Bone marrow (tissue), 2 donors: ENCODE measurements at regions not wholly inside any gene's neighbourhood (a gene's known extent, or its start where the extent isn't known, plus 50 kb on each side); places are given as distances from the start of the nearest gene placed in this dataset.

Experiments used
- DNase-seq, 2 donors: peaks; one replicate each; lab custom pipeline; 2025; lab: John Stamatoyannopoulos, UW

DNA sequence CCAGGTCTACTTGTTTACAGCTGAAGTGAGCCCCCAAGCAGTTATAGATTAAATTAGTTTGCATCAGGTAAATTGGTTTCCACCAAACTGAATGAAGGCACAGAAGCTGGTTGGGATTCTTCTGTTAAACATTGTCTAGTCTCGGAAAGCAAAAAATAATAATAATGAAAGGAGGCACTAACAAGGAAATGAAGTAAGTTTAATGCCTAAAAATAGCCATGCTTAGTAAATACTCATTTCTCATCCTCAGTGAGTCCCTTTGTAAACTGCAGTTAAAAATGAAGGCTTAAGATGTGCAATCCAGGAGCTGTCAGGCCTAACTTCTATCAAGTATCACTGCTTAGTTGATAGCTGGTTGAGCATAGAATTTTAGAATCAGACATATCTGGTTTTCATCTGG lies 113.5 kb downstream of the BTG1 start:
- DNase-seq, result no peak

DNA sequence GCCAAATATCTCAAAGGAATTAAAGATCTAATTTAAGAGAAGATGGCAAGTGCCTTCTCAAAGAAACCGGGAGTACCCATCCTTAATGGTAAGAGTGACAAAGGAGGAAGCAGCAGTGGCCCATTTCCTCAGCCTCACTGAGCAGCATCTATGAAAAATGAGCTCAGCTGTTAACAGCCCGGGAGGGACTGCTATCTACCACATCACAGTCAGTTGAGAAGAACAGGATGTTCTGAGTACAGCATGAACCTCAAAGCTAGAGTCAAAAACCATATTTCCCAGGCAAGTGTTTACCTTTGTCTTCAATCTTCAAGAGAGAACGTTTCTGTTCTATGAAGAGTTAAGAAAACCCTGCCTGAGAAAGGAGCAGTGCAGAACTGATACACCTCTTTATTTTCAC lies 115.0 kb downstream of the BTG1 start:
- peak in 1 of 2 donors; percentile 72 for DNase-seq

DNA sequence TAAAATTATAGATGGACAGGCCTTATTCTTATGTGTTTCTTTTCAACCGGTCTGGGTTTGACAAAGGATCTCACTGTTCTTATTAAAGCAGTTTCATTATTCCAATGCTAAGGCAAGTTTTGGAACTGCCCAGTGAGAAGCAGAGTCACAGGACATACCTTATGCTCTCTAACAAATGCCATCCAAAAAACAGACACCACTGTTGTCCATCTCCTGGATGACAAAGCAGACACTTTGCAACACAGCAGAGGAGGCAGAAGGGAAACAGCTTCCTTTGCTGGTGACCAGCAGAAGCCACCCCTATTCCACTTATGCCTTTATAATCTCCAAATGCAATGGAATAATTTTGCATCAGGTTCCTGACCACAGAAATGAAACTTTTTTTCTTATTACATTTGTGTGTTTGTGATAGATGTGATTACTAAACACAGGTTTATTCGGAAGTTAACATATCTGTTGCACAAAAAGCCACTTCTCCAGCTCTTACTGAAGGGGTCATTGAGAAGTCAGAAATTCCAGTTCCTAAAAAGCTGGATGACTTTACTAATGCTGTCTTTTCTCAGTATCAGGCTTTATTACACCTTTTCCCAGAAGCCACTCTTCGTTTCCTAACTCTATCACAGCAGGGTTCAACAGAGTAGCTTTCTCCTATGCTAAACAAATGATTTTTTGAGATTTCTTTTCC lies 115.6 kb downstream of the BTG1 start:
- DNase-seq, result no peak

DNA sequence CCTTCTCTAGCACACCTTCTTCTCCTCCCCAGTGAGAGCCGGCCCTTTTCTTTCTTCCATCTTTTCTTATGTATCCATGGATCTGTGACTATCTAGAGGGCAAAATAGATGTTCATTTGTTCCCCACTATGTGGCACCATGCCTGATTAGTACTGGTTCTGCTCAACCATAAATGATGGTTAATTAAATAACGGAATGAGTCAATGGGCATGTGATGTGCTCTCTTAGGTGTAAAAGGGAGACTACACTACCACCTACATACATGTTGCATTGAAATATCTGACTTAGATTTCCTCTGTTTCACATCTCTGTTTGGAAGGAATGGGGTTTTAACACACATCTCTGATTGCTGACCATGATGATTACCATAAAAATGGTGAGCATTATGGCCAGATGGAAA lies 116.5 kb downstream of the BTG1 start:
- DNase-seq, result no peak

DNA sequence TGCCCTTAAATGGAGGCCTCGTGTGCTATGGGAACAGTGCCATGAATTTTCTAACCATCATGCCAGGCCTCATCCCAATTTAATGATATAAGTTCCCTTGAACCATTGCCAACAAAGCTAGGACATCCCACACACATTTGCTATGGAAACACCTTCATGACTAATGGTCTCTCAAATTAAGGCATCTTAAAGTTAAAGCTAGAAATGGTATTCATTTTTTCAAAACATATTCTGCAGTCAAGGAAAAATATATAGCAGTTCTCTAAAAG lies 117.3 kb downstream of the BTG1 start:
- no peak for DNase-seq

DNA sequence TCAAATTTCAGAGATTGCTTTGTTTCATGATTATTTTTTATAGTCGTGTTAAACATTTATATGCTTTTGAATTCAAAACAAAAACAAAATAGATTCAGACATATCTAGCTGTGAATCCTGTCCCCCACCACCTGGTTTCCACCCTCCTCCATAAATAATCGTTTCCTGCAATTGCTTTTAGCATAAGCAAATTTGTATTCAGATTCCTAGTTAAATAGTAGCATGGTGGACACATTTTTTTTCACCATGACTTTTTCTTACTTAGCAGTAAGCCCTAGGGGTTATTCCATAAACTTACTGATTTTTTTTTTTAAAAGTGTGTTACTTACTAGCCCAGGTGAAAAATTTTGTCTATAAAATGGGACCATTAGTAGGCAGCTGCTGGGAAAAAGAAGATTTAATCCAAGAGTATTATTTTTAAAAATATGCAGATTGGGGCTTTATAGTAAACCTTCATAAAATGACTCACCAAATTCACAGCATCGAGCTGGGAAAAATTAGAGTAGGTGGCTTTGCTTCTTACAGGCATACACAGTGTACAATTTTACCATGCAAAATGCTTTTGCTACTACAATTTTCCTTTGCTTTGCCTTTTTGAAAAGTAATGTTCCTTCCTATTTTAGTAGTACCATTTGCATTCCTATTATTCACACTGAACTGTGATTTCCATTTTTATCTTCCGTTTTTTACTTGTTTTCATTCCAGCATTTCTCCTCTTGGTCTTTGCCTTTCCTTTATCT lies 117.8 kb downstream of the BTG1 start:
- no peak for DNase-seq

DNA sequence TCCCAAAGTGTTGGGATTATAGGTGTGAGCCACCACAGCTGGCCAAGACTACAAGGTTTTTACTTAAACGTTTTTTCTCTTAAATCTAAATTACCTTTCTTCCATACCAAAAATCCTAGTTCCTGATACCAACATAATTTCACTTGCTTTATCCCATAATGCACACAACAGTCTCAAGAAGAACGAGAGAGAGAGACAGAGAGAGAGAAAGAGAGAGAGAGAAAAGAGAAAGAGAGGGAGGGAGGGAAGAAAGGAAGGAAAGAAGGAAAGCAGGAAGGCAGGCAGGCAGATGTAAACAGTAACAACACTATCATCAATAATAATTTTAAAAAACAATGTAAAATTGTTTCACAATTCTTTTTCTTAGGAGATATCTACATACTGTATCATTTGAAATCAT lies 118.4 kb downstream of the BTG1 start:
- DNase-seq, result no peak

DNA sequence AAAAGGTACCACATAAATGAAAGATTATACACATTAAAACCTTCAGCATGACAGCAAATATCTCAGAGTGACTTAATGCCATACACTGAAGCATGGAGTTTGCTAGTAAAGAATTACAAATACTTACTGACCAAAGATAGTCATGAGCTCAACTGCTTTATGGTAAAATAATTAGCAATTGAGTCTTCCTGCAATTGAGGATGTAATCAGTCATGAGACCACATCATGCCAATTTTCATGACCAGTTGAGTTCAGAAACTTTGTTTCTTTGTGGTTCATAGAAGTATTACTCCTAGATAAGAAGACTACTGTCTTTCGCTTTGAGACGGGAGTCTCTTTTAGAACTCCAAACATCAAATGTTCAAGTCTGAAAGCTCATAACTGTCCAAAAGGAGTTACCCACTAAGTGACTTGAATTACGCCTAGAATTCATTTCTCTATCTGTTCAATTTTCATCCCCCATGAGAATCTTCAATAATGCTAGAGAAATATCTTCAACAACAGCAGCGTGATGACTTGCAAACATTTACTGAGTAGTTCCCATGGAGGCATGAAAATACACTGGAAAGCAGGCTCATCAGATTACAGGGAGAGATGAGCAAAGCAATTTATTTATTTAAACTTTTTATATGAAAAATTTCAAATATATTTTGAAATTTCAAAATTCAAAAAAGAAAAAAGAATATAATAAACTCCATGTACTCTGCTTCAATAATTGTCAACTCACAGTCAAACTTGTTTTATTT lies 120.0 kb downstream of the BTG1 start:
- DNase-seq, result no peak

DNA sequence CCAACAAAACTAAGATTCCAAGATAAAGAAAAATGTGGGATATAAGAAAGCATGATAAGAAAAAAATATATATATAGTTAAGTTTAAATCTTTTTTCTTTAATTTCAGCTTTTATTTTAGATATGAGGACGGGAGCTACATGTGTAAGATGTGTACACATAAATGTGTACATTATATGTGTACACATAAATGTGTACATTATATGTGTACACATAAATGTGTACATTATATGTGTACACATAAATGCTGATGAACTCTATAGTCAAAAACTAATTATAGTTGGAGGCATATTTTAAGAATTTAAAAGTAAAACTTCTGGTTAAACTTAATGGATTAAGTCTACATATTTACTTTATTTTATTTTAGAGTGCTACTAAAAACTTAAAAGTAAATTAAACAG lies 123.6 kb downstream of the BTG1 start:
- DNase-seq, result no peak

DNA sequence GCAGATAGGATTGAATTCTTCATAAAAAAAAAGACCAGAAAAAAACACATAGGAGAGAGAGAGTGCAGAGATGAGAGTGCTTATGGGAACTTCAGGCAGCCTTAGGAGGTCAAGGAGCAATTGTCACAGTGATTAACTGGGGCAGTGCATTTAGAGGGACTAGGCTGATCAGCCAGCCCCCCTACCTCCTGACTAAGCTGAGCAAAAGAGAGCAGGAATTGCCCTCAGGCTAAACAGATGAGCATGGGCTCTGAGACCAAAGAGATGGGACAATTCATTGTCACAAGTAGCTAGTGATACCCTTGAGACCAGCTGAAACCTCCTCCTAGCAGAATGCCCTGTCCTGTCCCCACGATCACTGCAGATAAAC lies 124.0 kb downstream of the BTG1 start:
- DNase-seq, result no peak

DNA sequence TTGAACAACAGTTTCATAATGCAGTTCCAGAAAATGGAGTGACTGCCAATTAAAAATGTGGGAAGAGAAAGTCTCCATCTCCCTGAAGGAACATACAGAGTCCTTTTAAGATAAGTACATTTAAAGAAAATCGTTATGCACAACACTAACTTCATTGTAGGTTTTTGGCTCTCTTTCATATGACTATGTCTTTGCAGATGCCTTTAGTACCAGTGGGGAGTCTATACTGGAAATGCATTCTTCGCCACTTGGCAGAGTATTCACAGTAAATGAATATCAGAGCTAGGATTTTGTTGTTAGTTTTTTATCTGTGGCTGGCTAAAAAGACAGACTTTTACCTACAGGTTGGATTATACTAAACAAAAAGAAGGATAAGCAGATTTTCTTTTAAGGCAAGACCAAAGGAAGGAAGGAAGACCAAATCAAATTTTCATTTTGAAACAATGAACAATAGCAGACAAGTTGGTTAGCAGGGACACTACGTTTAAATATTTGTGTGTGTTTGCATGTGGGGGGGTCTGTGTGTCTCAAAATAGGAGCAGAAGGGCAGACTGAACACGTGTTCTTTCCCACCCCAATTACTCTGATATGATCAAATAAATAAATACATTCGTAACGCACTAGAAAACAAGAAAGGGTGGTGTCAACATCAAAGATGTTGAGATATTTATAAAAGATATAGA lies 124.5 kb downstream of the BTG1 start:
- DNase-seq, result no peak

DNA sequence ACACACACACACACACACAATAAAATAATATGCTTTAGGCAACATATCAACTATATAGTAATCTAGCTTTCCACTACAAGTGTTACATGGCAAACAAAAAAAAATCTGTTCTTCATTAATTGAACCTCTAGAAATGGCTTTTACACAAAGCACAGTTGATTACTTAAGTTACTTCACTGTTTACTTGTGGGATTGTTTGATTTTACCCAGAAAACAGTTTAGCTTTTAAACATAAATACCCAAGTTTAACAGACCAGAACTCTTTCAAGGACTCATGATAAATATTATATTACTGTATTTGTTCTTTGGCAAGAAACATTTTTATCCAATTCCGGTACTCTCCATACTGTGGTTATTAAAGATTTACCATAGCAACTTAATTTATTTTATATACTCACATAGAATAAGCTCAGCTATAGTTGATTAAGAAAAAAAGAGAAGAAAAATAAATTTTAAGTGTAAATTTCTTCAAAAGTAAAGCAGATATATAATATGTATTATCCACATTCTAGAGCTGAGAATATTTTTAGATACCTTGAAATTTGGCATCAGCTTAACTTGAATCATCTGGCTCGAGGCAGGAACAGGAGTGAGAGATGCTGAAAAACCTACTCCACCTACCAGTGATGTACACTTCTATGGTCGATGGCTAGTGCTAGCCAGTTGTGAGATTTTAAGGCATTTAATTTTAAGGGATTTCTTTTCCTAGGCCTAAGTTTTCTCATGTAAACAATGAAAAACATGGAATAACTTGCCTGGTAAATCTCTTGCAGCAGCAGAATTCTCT lies 126.0 kb downstream of the BTG1 start:
- no peak for DNase-seq

DNA sequence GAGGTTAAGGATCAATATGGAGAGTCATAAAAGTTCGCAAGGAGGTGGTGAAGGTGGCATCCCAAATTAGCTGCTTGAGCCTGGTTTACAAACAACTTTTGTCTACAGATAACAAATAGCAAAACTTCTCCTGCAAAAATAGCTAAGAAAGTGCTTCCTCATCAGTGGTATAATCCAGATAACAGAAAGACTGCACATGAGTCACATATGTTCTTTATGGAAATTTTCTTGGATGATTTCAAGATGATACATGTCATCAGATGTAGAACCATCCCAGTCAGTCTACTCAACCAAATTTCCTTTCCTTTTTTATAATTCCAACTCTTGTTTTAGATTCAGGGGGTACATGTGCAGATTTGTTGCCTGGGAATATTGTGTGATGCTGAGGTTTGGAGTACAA lies 133.0 kb downstream of the BTG1 start:
- no peak for DNase-seq

DNA sequence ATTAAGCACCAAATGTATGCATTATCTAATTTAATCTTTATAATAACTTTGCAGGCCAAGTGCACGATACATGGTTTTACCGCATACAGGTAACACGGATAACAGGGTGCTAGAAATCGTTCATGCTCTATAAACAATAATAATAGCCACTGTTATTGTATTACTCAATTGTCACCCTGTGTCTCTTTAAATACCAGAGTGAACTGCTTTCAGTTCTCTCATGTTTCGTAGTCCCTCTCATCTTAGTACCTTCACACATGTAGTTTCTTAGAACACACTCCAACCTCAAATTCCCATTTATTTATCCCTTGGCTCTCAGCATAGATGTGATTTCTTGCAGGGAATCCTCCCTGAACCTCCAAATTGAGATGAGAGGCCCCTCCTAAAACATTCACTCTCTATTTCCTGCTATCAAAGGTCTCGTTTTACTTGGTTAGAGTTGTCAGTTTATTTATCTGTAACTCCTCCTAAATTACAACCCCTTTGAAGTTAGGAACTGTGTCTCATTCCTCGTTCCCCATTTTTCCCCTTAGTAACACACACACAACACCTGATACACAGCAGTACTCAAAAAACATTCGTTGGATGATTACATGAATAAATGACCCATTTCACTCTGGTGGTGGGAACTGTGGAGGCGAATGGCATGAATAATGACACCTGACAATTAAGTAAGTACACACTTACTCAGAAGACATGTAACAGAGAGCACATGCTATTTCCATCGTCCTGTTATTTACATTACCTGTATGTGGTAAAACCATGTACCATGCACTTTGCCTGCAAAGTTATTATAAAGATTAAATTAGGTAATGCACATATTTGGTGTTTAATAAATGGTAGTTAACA lies 134.6 kb downstream of the BTG1 start:
- DNase-seq, result no peak

DNA sequence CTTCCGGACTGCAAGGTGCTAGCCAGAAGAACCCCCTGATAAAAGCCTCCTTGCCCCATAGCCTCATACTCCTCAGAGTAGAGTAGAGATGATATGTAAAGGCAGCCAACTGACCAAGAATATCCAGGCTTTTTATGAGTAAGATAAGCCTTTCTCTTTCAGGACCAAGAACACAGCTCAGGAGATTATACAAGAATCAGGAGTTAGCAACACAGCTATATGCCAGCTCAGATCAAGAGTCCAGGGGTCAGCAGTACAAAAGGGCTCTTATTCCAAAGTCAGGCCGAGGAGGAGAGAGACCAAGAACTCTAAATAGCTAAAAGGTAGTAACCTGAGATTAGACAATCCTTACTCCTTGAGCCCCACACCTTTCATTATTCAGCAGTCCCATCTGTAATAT lies 135.3 kb downstream of the BTG1 start:
- DNase-seq, result no peak

DNA sequence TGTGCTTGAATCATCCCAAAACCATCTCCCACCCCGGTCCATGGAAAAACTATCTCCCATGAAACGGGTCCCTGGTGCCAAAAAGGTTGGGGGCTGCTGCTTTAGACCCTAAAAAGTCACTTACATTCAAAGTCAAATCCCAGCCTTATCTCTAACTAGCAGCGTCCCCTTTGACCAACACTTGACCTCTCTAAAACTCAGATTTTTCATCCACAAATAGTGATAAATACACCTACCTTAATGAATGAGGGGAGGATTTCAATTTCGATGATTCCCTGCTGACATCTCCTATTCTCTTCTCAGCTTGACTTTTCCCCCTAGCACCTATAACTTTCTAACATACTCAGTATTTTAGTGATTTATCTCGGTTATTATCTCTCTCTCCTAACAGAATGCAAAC lies 137.3 kb downstream of the BTG1 start:
- no peak for DNase-seq

DNA sequence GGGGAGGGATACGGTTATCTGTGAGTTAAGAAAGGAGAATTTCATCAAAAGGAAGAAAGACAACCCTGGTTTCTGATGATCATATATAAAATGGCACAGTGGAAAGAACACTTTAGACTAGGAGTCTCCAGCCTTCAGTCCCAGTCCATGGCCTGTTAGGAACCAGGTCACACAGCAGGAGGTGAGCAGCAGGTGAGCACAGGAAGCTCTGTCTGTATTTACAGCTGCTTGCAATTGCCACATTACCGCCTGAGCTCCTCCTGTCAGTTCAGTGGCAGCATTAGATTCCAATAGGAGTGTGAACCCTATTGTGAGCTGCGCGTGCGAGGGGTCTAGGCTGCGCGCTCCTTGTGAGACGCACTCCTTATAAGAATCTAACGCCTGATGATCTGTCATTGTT lies 137.9 kb downstream of the BTG1 start:
- no peak for DNase-seq

DNA sequence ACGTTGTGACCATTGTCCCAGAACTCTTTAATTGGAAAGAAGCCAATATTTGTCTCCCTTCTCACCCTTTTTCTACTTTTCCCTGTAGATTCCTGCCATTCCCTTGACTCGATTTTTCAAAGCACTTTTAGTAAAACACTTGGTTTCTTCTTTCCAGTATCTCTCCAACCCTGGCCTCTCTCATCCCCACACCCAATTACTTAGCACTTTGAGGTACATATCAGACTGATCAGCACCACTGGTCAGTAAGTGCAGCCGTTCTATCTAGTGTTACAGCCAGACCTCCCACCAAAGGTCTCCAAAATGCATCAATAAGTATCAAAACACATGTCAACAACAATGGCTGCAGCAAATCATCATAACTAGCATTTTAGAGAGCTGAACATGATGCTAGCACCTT lies 141.9 kb downstream of the BTG1 start:
- no peak for DNase-seq

DNA sequence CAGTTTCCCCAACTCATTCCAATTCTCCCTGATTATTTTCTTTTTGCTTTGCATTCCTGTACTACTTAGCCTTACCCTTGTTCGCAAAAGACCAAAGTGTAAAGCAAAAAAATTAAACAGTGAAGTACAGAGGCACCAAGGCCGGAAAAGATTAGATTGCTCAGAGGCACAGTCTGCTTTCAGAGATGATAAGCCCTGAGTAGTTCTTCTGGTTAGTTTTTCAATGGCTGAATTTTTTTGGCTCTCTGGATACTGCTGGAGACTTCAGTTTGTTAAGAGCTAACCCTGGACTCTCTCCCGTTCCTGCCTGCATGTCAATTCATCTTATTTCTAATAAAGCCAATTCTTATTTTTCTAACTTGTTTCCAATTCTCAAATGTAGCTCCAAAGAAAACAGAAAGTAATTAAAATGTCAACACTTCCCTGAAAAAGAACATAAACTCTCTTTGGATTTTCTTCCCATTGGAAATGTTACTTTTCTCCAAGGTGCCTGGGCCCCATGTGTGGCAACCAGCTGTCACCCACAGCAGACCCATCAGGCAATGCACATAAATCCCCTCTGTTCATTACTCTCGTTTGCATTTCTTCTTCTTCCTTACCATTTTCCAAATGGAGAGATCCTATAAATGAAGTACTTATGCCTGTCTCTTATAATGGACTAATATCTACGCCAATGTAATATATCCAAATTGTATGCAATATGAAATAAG lies 142.8 kb downstream of the BTG1 start:
- no peak for DNase-seq

DNA sequence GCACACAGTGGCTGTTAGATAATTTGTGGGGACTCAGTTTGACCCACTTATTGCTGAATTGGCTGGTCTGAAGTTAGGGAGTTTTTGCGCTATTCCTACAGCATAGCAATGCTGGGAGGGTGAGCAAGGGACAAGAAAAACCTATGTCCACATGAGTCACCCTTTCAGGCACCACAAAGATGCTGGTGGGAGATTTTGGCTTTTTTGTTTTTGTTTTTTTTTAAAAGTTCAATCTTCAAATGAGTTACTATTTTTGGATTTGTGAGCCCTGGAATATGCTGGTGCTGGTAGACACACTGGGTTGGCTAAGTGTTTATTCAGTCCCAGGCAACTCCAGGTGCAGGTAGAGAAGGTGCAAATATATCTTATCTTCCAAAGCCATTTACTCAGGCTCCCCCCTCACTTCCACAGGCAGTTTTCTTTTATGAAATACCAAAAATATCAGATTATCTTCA lies 143.4 kb downstream of the BTG1 start:
- no peak for DNase-seq

DNA sequence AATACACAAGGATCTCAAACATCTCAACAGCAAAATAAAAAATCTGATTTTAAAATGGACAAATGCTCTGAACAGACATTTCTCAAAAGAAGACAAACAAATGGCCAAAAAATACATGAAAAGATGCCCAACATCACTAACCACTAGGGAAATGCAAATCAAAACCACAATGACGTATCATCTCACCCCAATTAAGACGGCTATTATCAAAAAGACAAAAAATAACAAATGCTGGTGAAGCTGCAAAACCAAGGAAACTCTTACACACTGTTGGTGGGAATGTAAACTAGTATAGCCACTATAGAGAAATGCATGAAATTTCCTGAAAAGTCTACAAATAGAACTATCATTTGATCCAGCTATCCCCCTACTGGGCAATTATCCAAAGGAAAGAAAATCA lies 145.0 kb downstream of the BTG1 start:
- DNase-seq, result no peak
